Tibial artery (tissue), 4 donors: ENCODE measurements at regions not wholly inside any gene's neighbourhood (a gene's known extent, or its start where the extent isn't known, plus 50 kb on each side); places are given as distances from the start of the nearest gene placed in this dataset.
"Not testable (repeated sequence)": the region's sequence is repeated elsewhere in the genome, so short reads cannot be mapped to it uniquely, and the experiment has no call there.

Experiments used
- DNase-seq, 2 donors: peaks; one replicate each; pipeline ENCODE4 v3.0.0-alpha.2; 2019
- H3K27ac ChIP-seq, 2 donors: fragments of 200-600 bp; sonication (generic) in 1 of 2; 1 replicate in 1 of 2; 2 replicates in 1 of 2; pipeline ENCODE4 v1.5.1; 2018 to 2019; ENCODE audit warnings: mild to moderate bottlenecking in 1 of 2
- H3K27me3 ChIP-seq, 2 donors: fragments of 200-600 bp; sonication (generic) in 1 of 2; one replicate each; pipeline versions ENCODE4 v1.5.1 to v1.6.0; 2016 to 2019
- H3K36me3 ChIP-seq, 3 donors: fragments of 200-600 bp; sonication (generic) in 2 of 3; one replicate each; pipeline ENCODE4 v1.5.1; 2016 to 2019; ENCODE audit warnings: mild to moderate bottlenecking in 2 of 3
- H3K4me1 ChIP-seq, 4 donors: fragments of 200-600 bp; sonication (generic) in 2 of 4; 1 replicate in 3 of 4; 2 replicates in 1 of 4; pipeline ENCODE4 v1.5.1; 2016 to 2019
- H3K4me3 ChIP-seq, 2 donors: fragments of 200-600 bp; sonication (generic) in 1 of 2; 1 replicate in 1 of 2; 2 replicates in 1 of 2; pipeline ENCODE4 v1.5.1; 2018 to 2019; ENCODE audit warnings: mild to moderate bottlenecking in 2 of 2
- H3K9me3 ChIP-seq, 3 donors: fragments of 200-600 bp; sonication (generic) in 1 of 3; one replicate each; pipeline ENCODE4 v1.5.1; 2016 to 2019
- intact Hi-C: fragments of 100-400 bp; cut with DNase I; formaldehyde crosslinking; loops from one replicate; pipeline ENCODE4 v1.15.0; 2023; ENCODE audit warnings: low total_unique reads
- TF ChIP-seq, protein P1 (sequence below), 2 experiments: fragments of 200-600 bp in 1 of 2; fragments of 450-650 bp in 1 of 2; IDR thresholded peaks; one replicate each; pipeline ENCODE4 v1.5.1; 2017 to 2019; ENCODE audit warnings: antibody characterized with exemption in 2 of 2, mild to moderate bottlenecking in 1 of 2, moderate library complexity in 1 of 2

DNA sequence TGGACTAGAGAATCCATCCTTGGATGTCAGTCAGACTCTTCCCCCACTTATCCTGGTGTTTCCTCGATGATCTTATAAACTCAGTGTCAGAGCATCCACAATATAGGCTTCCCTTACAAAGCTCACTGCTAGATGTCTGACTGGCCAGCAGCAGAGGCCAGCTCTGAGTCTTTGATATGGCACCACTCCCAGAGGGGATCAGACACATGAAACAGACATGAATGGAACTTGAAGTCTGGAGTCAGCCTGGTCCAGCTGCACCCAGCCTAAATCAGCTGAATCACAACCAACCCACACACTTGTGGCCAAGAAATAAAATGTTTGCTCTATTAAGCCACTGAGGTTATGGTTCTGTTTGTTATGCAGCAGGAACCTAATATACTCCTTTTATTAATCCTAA is 129.6 kb upstream of the MED14 start:
- Histone ChIP-seq H3K4me3 (no peak overlapping the region), H3K4me1 (peaks cover 0 to 13% (median 3%) of the 10 kb centered on the region in 4 donors), H3K9me3 (peaks cover 0 to 14% (median 0%) of the 10 kb centered on the region in 3 donors), H3K27me3 (no peaks in the 10 kb centered on the region), H3K27ac (no peak overlapping the region), H3K36me3 (no peaks in the 10 kb centered on the region)
- intact Hi-C loops, result no loop called here
- TF ChIP-seq, protein P1, sequence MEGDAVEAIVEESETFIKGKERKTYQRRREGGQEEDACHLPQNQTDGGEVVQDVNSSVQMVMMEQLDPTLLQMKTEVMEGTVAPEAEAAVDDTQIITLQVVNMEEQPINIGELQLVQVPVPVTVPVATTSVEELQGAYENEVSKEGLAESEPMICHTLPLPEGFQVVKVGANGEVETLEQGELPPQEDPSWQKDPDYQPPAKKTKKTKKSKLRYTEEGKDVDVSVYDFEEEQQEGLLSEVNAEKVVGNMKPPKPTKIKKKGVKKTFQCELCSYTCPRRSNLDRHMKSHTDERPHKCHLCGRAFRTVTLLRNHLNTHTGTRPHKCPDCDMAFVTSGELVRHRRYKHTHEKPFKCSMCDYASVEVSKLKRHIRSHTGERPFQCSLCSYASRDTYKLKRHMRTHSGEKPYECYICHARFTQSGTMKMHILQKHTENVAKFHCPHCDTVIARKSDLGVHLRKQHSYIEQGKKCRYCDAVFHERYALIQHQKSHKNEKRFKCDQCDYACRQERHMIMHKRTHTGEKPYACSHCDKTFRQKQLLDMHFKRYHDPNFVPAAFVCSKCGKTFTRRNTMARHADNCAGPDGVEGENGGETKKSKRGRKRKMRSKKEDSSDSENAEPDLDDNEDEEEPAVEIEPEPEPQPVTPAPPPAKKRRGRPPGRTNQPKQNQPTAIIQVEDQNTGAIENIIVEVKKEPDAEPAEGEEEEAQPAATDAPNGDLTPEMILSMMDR (IDR thresholded peaks at IDR 0.05), result no peak
- no peak for DNase-seq

DNA sequence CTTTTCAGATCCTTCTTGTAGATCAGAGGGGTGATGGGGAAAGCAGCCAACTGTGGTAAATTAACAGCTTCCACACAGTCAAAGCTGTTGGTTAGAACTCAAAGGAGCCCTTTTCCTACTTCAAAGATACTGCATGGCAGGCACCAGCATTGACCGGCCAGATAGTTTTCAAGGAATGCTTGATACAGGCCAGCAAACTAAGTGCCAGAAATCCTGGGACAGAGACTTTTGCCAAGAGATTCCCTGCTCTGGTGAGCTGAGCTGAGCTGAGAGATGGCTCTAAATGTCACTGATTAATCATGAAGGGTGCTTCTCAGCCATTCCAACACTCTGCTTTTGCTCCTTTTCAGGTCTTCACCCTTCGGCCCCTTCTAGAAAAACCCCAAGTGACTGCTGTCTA is 131.6 kb upstream of the MED14 start:
- TF ChIP-seq, protein P1 (IDR thresholded peaks at IDR 0.05), result no peak
- H3K9me3 ChIP-seq, result peaks cover 0 to 12% (median 0%) of the 10 kb centered on the region in 3 donors
- intact Hi-C loops, result no loop called here
- H3K36me3 ChIP-seq, result no peaks in the 10 kb centered on the region
- no peak overlapping the region for H3K4me3 ChIP-seq
- no peaks in the 10 kb centered on the region for H3K27me3 ChIP-seq
- peaks cover 0 to 13% (median 3%) of the 10 kb centered on the region in 4 donors for H3K4me1 ChIP-seq
- H3K27ac ChIP-seq, result no peak overlapping the region
- DNase-seq, result no peak

DNA sequence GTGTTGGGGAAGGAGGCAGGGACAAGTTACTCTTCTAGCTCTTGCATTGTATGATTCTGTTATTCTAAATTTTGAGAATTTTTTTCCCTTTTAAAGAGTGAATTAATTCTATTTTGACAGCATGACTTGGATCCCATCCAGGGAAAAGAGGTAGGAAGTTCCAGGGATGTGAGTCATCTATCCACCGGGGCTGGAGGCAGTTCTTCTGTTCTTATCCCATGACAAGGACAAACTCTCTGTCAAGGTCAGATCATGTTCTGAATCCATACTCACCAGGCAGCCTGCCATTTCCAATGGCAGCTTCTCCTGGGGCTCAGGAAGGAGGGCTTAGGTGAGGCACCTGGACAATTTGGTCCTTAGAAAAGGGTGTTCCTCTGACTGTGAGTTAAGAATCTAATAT is 132.0 kb upstream of the MED14 start:
- intact Hi-C loops, result no loop called here
- Histone ChIP-seq H3K36me3 (no peaks in the 10 kb centered on the region), H3K4me1 (peaks cover 0 to 13% (median 3%) of the 10 kb centered on the region in 4 donors), H3K9me3 (peaks cover 0 to 8% (median 0%) of the 10 kb centered on the region in 3 donors), H3K27me3 (no peaks in the 10 kb centered on the region), H3K27ac (no peak overlapping the region), H3K4me3 (no peak overlapping the region)
- DNase-seq, result no peak
- TF ChIP-seq, protein P1 (IDR thresholded peaks at IDR 0.05), result no peak

DNA sequence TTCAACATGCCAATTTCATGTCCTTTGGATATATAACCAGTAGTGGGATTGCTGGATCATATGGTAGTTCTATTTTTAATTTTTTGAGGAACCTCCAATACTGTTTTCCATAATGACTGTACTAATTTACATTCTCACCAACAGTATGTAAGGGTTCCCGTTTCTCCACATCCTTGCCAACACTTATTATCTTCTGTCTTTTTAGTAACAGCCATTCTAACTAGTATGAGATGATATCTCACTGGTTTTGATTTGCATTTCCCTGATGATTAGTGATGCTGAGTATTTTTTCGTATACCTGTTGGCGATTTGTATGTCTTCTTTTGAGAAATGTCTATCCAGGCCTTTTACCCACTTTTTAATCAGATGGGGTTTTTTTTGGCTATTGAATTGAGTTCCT is 133.5 kb upstream of the MED14 start:
- TF ChIP-seq, protein P1 (IDR thresholded peaks at IDR 0.05), result no peak
- Histone ChIP-seq H3K4me3 (no peak overlapping the region), H3K36me3 (no peaks in the 10 kb centered on the region), H3K27ac (no peak overlapping the region), H3K9me3 (no peaks in the 10 kb centered on the region), H3K4me1 (peaks cover 0 to 13% (median 3%) of the 10 kb centered on the region in 4 donors), H3K27me3 (no peaks in the 10 kb centered on the region)
- intact Hi-C loops, result no loop called here
- DNase-seq, result no peak

DNA sequence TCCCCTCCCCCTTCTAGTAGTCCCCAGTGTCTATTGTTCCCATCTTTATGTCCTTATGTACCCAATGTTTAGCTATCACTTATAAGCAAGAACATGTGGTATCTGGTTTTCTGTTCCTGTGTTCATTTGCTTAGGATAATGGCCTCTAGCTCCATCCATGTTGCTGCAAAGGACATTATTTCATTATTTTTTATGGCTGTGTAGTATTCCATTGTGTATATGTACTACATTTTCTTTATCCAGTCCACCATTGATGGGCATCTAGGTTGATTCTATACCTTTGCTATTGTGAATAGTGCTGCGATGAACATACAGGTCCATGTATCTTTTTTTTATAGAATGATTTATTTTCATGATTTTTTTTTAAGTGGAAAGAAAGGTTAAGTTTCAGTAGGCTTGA is 135.6 kb upstream of the MED14 start:
- H3K9me3 ChIP-seq, H3K27me3 ChIP-seq, intact Hi-C loops, DNase-seq, H3K27ac ChIP-seq, H3K4me3 ChIP-seq, H3K36me3 ChIP-seq: not testable (repeated sequence)
- H3K4me1 ChIP-seq, result peaks cover 0 to 13% (median 3%) of the 10 kb centered on the region in 4 donors

DNA sequence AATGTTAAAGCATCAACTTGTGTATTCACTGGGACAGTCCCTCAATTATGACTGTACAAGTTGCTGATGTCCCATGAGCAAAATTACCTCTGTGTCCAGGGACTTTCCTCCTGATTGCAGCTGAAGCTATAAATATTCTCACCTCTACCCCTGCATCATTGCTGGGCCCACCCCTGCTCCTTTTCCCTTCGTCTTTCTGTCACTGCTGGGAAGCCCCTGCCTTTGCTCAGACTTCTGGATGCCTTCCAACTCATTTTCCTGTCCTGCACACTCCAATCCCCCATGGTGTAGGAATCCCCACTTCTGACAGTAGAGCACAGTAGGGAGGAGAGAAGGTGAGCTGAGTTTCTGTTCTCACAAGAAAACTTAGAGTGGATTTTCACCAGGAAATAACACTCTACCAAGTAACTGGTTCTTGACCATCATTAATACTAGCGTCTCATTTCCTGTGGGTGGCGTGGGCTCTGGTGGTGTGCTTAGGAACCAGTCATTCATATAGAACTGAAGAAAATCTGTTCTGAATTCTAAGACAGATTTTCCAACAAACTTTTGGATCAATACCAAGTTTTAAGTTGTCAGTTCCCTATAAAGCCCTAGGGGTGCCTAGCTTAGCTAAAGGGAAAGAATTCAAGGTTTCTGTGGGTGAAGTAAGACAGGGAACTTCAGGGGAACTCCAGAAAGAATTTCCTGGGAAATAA is 136.2 kb upstream of the MED14 start:
- no peak for DNase-seq
- Histone ChIP-seq H3K9me3 (no peaks in the 10 kb centered on the region), H3K4me1 (peaks cover 0 to 11% (median 3%) of the 10 kb centered on the region in 4 donors), H3K36me3 (no peaks in the 10 kb centered on the region), H3K4me3 (no peak overlapping the region), H3K27ac (no peak overlapping the region), H3K27me3 (no peaks in the 10 kb centered on the region)
- TF ChIP-seq, protein P1 (IDR thresholded peaks at IDR 0.05), result no peak
- intact Hi-C loops, result no loop called here
